ENCODE measurements at regions not wholly inside any gene's neighbourhood (a gene's known extent, or its start where the extent isn't known, plus 50 kb on each side); places are given as distances from the start of the nearest gene placed in this dataset.

DNA sequence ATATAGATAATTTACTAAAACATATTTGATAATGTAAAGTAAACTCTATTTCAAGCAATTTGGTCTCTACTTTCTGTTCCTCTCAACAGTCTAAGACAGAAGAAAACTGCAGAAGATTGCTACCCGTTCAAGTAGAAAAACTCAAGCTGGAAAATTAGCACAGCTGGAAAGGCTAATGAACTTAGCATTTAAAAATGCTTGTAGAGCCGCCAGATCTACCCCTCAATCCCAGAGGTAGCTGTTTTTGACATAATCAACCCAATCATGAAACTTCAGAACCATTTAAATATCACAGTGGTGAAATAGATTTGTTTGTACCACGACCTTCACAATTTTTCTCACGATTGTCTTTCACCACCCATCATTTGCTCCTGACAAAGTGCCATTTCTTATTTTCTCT lies 479.5 kb downstream of the SPRY1 start:
- TF ChIP-seq FOXM1 (IDR thresholded peaks at IDR 0.05; ENCODE audit: borderline replicate concordance) (no peak), SUZ12 (IDR thresholded peaks at IDR 0.05) (no peak), FOXA1 (IDR thresholded peaks at IDR 0.05) (no peak), FOXK2 (IDR thresholded peaks at IDR 0.05) (no peak), NFRKB (IDR thresholded peaks at IDR 0.05) (no peak), CTBP1 (IDR thresholded peaks at IDR 0.05; ENCODE audit: borderline replicate concordance) (no peak), L3MBTL2 (conservative IDR thresholded peaks at IDR 0.05) (no peak), HDGF (IDR thresholded peaks at IDR 0.05; ENCODE audit: borderline replicate concordance) (no peak), ARNT (IDR thresholded peaks at IDR 0.05) (no peak), LEF1 (IDR thresholded peaks at IDR 0.05; ENCODE audit: borderline replicate concordance) (no peak), SP1 (IDR thresholded peaks at IDR 0.05) (no peak), BHLHE40 (IDR thresholded peaks at IDR 0.05; ENCODE audit: borderline replicate concordance) (no peak), TARDBP (IDR thresholded peaks at IDR 0.05) (no peak)
- no peak for DNase-seq (ENCODE audit: extremely low spot score)
- POLR2A ChIA-PET: no interaction called here
- CTCF ChIA-PET: no interaction called here

GRCh38 chr4:123876671-123877101 lies 480.1 kb downstream of the SPRY1 start:
- ChIA-PET POLR2A (no interaction called here), CTCF (no interaction called here)
- DNase-seq (ENCODE audit: extremely low spot score): no peak
- TF ChIP-seq HDGF (IDR thresholded peaks at IDR 0.05; ENCODE audit: borderline replicate concordance) (no peak), PKNOX1 (IDR thresholded peaks at IDR 0.05) (no peak), CTBP1 (IDR thresholded peaks at IDR 0.05; ENCODE audit: borderline replicate concordance) (no peak), BHLHE40 (IDR thresholded peaks at IDR 0.05; ENCODE audit: borderline replicate concordance) (no peak), ZNF384 (IDR thresholded peaks at IDR 0.05) (no peak)

DNA sequence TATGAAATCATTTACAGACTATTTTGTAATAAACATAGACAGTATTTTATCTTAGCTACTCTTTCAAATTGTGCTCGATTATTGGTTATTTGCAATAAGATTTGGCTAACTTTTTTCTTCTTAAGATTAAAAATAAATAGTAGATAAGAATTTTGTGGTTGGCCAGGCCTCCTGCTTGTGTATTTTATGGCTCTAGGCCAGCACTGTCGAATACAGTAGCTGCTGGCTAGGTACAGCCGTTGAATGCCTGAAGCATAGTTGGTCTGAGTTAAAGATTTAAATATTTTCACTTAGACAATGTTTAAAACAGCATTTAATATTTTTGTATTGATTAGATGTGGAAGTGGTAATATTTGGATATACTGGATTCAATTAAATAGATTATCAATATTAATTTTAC lies 481.0 kb downstream of the SPRY1 start:
- TF ChIP-seq ARNT (IDR thresholded peaks at IDR 0.05) (no peak), ELF4 (IDR thresholded peaks at IDR 0.05) (no peak), PKNOX1 (IDR thresholded peaks at IDR 0.05) (no peak), HDGF (IDR thresholded peaks at IDR 0.05; ENCODE audit: borderline replicate concordance) (no peak), CTBP1 (IDR thresholded peaks at IDR 0.05; ENCODE audit: borderline replicate concordance) (no peak), LEF1 (IDR thresholded peaks at IDR 0.05; ENCODE audit: borderline replicate concordance) (no peak), L3MBTL2 (conservative IDR thresholded peaks at IDR 0.05) (no peak), FOXK2 (IDR thresholded peaks at IDR 0.05) (no peak), FOXM1 (IDR thresholded peaks at IDR 0.05; ENCODE audit: borderline replicate concordance) (no peak), FOXA1 (IDR thresholded peaks at IDR 0.05) (no peak), TARDBP (IDR thresholded peaks at IDR 0.05) (no peak)
- POLR2A ChIA-PET: no interaction called here
- no peak for DNase-seq (ENCODE audit: extremely low spot score)

DNA sequence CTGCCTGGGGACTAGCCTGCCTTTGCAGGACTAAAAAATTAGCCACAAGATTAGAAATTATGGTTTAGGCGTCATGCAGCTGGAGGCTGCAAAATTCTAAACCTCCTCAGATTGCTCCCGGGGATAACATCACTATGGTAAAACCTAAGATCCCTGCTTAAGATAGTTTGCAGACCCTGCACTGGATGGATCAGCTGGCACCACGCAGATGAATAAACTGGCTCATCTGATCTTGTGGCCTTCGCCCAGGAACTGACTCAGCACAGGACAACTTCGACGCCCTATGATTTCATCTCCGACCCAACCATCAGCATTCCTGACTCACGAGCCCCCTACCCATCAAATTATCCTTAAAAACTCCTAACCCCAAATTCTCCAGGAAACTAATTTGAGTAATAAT lies 482.4 kb downstream of the SPRY1 start:
- no peak for DNase-seq (ENCODE audit: extremely low spot score)
- TF ChIP-seq ELF4 (IDR thresholded peaks at IDR 0.05): no peak
- TF ChIP-seq FOXM1 (IDR thresholded peaks at IDR 0.05; ENCODE audit: borderline replicate concordance): no peak
- no peak for TF ChIP-seq ZNF384 (IDR thresholded peaks at IDR 0.05)
- TF ChIP-seq ARNT (IDR thresholded peaks at IDR 0.05): no peak
- TF ChIP-seq SP1 (IDR thresholded peaks at IDR 0.05): no peak
- no peak for TF ChIP-seq CTBP1 (IDR thresholded peaks at IDR 0.05; ENCODE audit: borderline replicate concordance)
- no peak for TF ChIP-seq PKNOX1 (IDR thresholded peaks at IDR 0.05)
- TF ChIP-seq HDGF (IDR thresholded peaks at IDR 0.05; ENCODE audit: borderline replicate concordance): no peak
- no peak for TF ChIP-seq L3MBTL2 (conservative IDR thresholded peaks at IDR 0.05)
- no peak for TF ChIP-seq FOXK2 (IDR thresholded peaks at IDR 0.05)
- TF ChIP-seq TARDBP (IDR thresholded peaks at IDR 0.05): no peak
- TF ChIP-seq FOXA1 (IDR thresholded peaks at IDR 0.05): no peak
- no peak for TF ChIP-seq NFRKB (IDR thresholded peaks at IDR 0.05)
- TF ChIP-seq BHLHE40 (IDR thresholded peaks at IDR 0.05; ENCODE audit: borderline replicate concordance): no peak
- TF ChIP-seq LEF1 (IDR thresholded peaks at IDR 0.05; ENCODE audit: borderline replicate concordance): no peak
- TF ChIP-seq SUZ12 (IDR thresholded peaks at IDR 0.05): no peak
- POLR2A ChIA-PET: no interaction called here
- CTCF ChIA-PET: no interaction called here

More for the DNA sequence above, 481.0 kb downstream of the SPRY1 start:
- CTCF ChIA-PET: no interaction called here

GRCh38 chr4:123880631-123881030 lies 484.0 kb downstream of the SPRY1 start:
- POLR2A ChIA-PET: no interaction called here
- TF ChIP-seq FOXA1 (IDR thresholded peaks at IDR 0.05) (no peak), SUZ12 (IDR thresholded peaks at IDR 0.05) (no peak), ELF4 (IDR thresholded peaks at IDR 0.05) (no peak), LEF1 (IDR thresholded peaks at IDR 0.05; ENCODE audit: borderline replicate concordance) (no peak), TARDBP (IDR thresholded peaks at IDR 0.05) (no peak), FOXM1 (IDR thresholded peaks at IDR 0.05; ENCODE audit: borderline replicate concordance) (no peak)
- DNase-seq (ENCODE audit: extremely low spot score): no peak
- CTCF ChIA-PET: no interaction called here

- DNase-seq (ENCODE audit: extremely low spot score): no peak
- TF ChIP-seq TARDBP (IDR thresholded peaks at IDR 0.05): no peak
- no peak for TF ChIP-seq FOXA1 (IDR thresholded peaks at IDR 0.05)
- TF ChIP-seq FOXM1 (IDR thresholded peaks at IDR 0.05; ENCODE audit: borderline replicate concordance): no peak
- ChIA-PET POLR2A (no interaction called here), CTCF (no interaction called here)
Observed at GRCh38 chr4:123884922-123885321, 488.3 kb downstream of the SPRY1 start.

GRCh38 chr4:123889507-123889906 lies 492.9 kb downstream of the SPRY1 start:
- no peak for TF ChIP-seq HDGF (IDR thresholded peaks at IDR 0.05; ENCODE audit: borderline replicate concordance)
- TF ChIP-seq ZNF384 (IDR thresholded peaks at IDR 0.05): no peak
- TF ChIP-seq L3MBTL2 (conservative IDR thresholded peaks at IDR 0.05): no peak
- TF ChIP-seq ARNT (IDR thresholded peaks at IDR 0.05): no peak
- TF ChIP-seq FOXA1 (IDR thresholded peaks at IDR 0.05): no peak
- TF ChIP-seq NFRKB (IDR thresholded peaks at IDR 0.05): no peak
- TF ChIP-seq SUZ12 (IDR thresholded peaks at IDR 0.05): no peak
- TF ChIP-seq ELF4 (IDR thresholded peaks at IDR 0.05): no peak
- no peak for TF ChIP-seq LEF1 (IDR thresholded peaks at IDR 0.05; ENCODE audit: borderline replicate concordance)
- TF ChIP-seq CTBP1 (IDR thresholded peaks at IDR 0.05; ENCODE audit: borderline replicate concordance): no peak
- no peak for TF ChIP-seq PKNOX1 (IDR thresholded peaks at IDR 0.05)
- no peak for TF ChIP-seq FOXM1 (IDR thresholded peaks at IDR 0.05; ENCODE audit: borderline replicate concordance)
- TF ChIP-seq SP1 (IDR thresholded peaks at IDR 0.05): no peak
- TF ChIP-seq BHLHE40 (IDR thresholded peaks at IDR 0.05; ENCODE audit: borderline replicate concordance): no peak
- no peak for TF ChIP-seq TARDBP (IDR thresholded peaks at IDR 0.05)
- DNase-seq (ENCODE audit: extremely low spot score): no peak
- CTCF ChIA-PET: no interaction called here
- POLR2A ChIA-PET: no interaction called here
